HepG2 (cell line): ENCODE measurements at regions not wholly inside any gene's neighbourhood (a gene's known extent, or its start where the extent isn't known, plus 50 kb on each side); places are given as distances from the start of the nearest gene placed in this dataset.

Experiments used
- ATAC-seq: fragments of 200-7000 bp; cut with Tn5 transposase; 3 replicates; pipeline ENCODE4 v1.9.1; 2020; ENCODE audit warnings: mild to moderate bottlenecking, moderate library complexity
- BruUV-seq: library from RNA; stranded (reverse); fragments of 400-500 nt; replicated peaks from 2 replicates; lab custom pipeline; 2021; lab: Mats Ljungman, UMichigan
- CTCF ChIA-PET: fragments of 300-600 bp; formaldehyde crosslinking; extraction: SDS; loops from one replicate; lab custom pipeline; 2021; ENCODE audit warnings: low total read pairs, inconsistent platforms, low intra/inter-chr PET ratio; lab: Yijun Ruan, JAX
- POLR2A ChIA-PET: fragments of 350-600 bp; sonication (Branson Sonifier 250); formaldehyde crosslinking; loops from one replicate; lab custom pipeline; 2020; ENCODE audit warnings: antibody characterized with exemption, inconsistent platforms; lab: Yijun Ruan, JAX
- DNase-seq: peaks from one replicate; pipeline ENCODE4 v3.0.0-alpha.2; 2015; ENCODE audit warnings: low spot score
- FAIRE-seq: peaks from 3 replicates; lab custom pipeline; 2011; peaks lifted over from hg19 to GRCh38; lab: Jason Lieb, UNC
- H2AFZ ChIP-seq: one replicate; pipeline ENCODE4 v1.6.1; 2011; ENCODE audit warnings: low read length, inconsistent platforms
- H3K27ac ChIP-seq: fragments of 300-600 bp; 3 replicates; pipeline ENCODE4 v1.8.0; 2011; ENCODE audit warnings: mixed run types, mild to moderate bottlenecking, mixed read lengths, low read length, inconsistent platforms; ENCODE audit not compliant: insufficient read depth; ENCODE audit errors: extremely low read length
- H3K27me3 ChIP-seq, 2 experiments: fragments of 200-600 bp in 1 of 2; 2 replicates in 1 of 2; 3 replicates in 1 of 2; pipeline versions ENCODE4 v1.6.0 to v1.8.0; 2011; ENCODE audit warnings: low read length in 2 of 2, mild to moderate bottlenecking in 2 of 2, moderate library complexity in 2 of 2, inconsistent platforms in 1 of 2; ENCODE audit not compliant: insufficient read depth in 2 of 2, control insufficient read depth in 1 of 2
- H3K36me3 ChIP-seq, 2 experiments: fragments of 200-600 bp in 1 of 2; replicated peaks in 1 of 2; 2 replicates in 1 of 2; 3 replicates in 1 of 2; pipeline versions ENCODE4 v1.5.1 to v1.8.0; 2011; ENCODE audit warnings: low read length in 2 of 2, inconsistent platforms in 1 of 2; ENCODE audit not compliant: insufficient read depth in 2 of 2, control insufficient read depth in 1 of 2
- H3K4me1 ChIP-seq: 2 replicates; pipeline ENCODE4 v1.5.1; 2012; ENCODE audit warnings: low read length, inconsistent platforms; ENCODE audit not compliant: insufficient read depth
- H3K4me2 ChIP-seq: 2 replicates; pipeline ENCODE4 v1.6.0; 2011; ENCODE audit warnings: low read depth, low read length, inconsistent platforms
- H3K4me3 ChIP-seq, 3 experiments: fragments of 200-600 bp in 1 of 3; sonication (generic), shearing (Covaris generic) in 1 of 3; replicated peaks in 1 of 3; 2 replicates each; pipeline ENCODE4 v1.5.1; 2011 to 2016; ENCODE audit warnings: low read length in 3 of 3, inconsistent platforms in 2 of 3, low read depth in 2 of 3, mild to moderate bottlenecking in 2 of 3, control low read depth in 1 of 3, mixed read lengths in 1 of 3; ENCODE audit not compliant: insufficient read depth in 1 of 3
- H3K79me2 ChIP-seq: one replicate; pipeline ENCODE4 v1.6.1; 2011; ENCODE audit warnings: low read length, inconsistent platforms; ENCODE audit not compliant: insufficient read depth
- H3K9ac ChIP-seq: 2 replicates; pipeline ENCODE4 v1.6.0; 2011; ENCODE audit warnings: mild to moderate bottlenecking, low read depth, low read length, inconsistent platforms; ENCODE audit not compliant: insufficient read depth
- H3K9me3 ChIP-seq: 2 replicates; pipeline ENCODE4 v1.5.1; 2012; ENCODE audit warnings: mild to moderate bottlenecking, low read length
- H4K20me1 ChIP-seq: 2 replicates; pipeline ENCODE4 v1.6.0; 2011; ENCODE audit warnings: inconsistent platforms, mild to moderate bottlenecking, low read length, moderate library complexity; ENCODE audit not compliant: insufficient read depth
- CENPX ChIP-seq: sonication (generic); formaldehyde crosslinking; IDR thresholded peaks from 2 replicates; pipeline ENCODE4 v1.9.0; 2021; ENCODE audit warnings: mild to moderate bottlenecking, missing genetic modification reagents, moderate library complexity
- HDAC2 ChIP-seq: sonication (generic); formaldehyde crosslinking; IDR thresholded peaks from 2 replicates; pipeline ENCODE4 v1.4.0; 2020; ENCODE audit warnings: missing genetic modification reagents
- ISL2 ChIP-seq: sonication (generic); formaldehyde crosslinking; IDR thresholded peaks from 2 replicates; pipeline ENCODE4 v1.5.0; 2020; ENCODE audit warnings: missing genetic modification reagents
- KMT2A ChIP-seq: sonication (generic); formaldehyde crosslinking; IDR thresholded peaks from 2 replicates; pipeline ENCODE4 v1.4.0; 2020; ENCODE audit warnings: missing genetic modification reagents
- PRMT3 ChIP-seq: sonication (generic); formaldehyde crosslinking; IDR thresholded peaks from 2 replicates; pipeline ENCODE4 v1.8.1; 2022; ENCODE audit warnings: low read depth, mild to moderate bottlenecking, moderate library complexity, missing genetic modification reagents, borderline replicate concordance
- PRPF4 ChIP-seq: fragments of 200-400 bp; formaldehyde crosslinking; IDR thresholded peaks from 2 replicates; pipeline ENCODE4 v1.6.1; 2016; ENCODE audit warnings: low read length, low read depth; ENCODE audit not compliant: poor library complexity, severe bottlenecking
- TEAD2 ChIP-seq: sonication (generic); formaldehyde crosslinking; IDR thresholded peaks from 2 replicates; pipeline ENCODE4 v1.9.0; 2021; ENCODE audit warnings: missing genetic modification reagents
- ZNF180 ChIP-seq: sonication (generic); formaldehyde crosslinking; IDR thresholded peaks from 2 replicates; pipeline ENCODE4 v1.4.0; 2020; ENCODE audit warnings: low read depth, missing genetic modification reagents, borderline replicate concordance
- ZNF776 ChIP-seq: sonication (generic); formaldehyde crosslinking; IDR thresholded peaks from 2 replicates; pipeline ENCODE4 v1.4.0; 2020; ENCODE audit warnings: mild to moderate bottlenecking, missing genetic modification reagents
- ZNF782 ChIP-seq: sonication (generic); formaldehyde crosslinking; IDR thresholded peaks from 2 replicates; pipeline ENCODE4 v1.4.0; 2020; ENCODE audit warnings: missing genetic modification reagents, mild to moderate bottlenecking, borderline replicate concordance
- WGBS: methylation state at CpG from one replicate; pipeline ENCODE4 v1.1.6; 2017; ENCODE audit warnings: low lambda C conversion rate; 5-methylcytosine and 5-hydroxymethylcytosine counted together
- in situ Hi-C: cut with HindIII; loops from 2 replicates; pipeline ENCODE4 v1.10.0; 2017; ENCODE audit warnings: low pct_unique_long_range_greater_than_20kb; ENCODE audit not compliant: extremely low pct_ligation_motif_present
- intact Hi-C: fragments of 100-400 bp; cut with micrococcal nuclease; formaldehyde crosslinking; loops from one replicate; pipeline ENCODE4 v1.10.0; 2022; ENCODE audit not compliant: unreplicated experiment
- TF ChIP-seq, protein P1 (sequence below): sonication (generic); formaldehyde crosslinking; IDR thresholded peaks from 2 replicates; pipeline ENCODE4 v1.8.0; 2022; ENCODE audit warnings: mild to moderate bottlenecking, missing genetic modification reagents
- TF ChIP-seq, protein P2 (sequence below): IDR thresholded peaks from 2 replicates; pipeline ENCODE4 v1.6.1; 2012; ENCODE audit warnings: low read length, improper control_type of control experiment
- TF ChIP-seq, protein P3 (sequence below): sonication (generic); formaldehyde crosslinking; IDR thresholded peaks from 2 replicates; pipeline ENCODE4 v1.4.0; 2020; ENCODE audit warnings: missing genetic modification reagents

DNA sequence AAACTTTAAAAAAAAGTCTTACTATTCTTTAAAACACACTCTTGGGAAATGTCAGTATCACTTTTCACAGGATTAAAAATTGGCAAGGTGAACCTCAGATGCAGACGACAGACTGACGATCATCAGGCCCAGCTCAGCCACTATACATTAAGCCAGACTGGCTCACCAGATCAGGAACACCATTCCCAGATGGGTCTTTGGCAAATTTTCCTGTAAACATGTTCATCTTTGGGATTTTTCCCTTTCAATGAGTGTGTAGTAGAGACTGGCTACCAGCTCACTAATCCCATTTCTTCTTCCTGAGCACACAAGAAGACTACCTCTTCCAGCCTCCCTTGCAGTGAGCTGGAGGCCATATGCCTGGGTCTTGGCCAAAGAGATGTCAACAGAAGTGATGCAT is 142.7 kb upstream of the CHST15 start (continued):
- TF ChIP-seq KMT2A = no peak
- no peak for TF ChIP-seq ZNF782 (CRISPR knock-in tag)
- no peak for TF ChIP-seq CENPX (CRISPR knock-in tag)
- TF ChIP-seq, protein P1, sequence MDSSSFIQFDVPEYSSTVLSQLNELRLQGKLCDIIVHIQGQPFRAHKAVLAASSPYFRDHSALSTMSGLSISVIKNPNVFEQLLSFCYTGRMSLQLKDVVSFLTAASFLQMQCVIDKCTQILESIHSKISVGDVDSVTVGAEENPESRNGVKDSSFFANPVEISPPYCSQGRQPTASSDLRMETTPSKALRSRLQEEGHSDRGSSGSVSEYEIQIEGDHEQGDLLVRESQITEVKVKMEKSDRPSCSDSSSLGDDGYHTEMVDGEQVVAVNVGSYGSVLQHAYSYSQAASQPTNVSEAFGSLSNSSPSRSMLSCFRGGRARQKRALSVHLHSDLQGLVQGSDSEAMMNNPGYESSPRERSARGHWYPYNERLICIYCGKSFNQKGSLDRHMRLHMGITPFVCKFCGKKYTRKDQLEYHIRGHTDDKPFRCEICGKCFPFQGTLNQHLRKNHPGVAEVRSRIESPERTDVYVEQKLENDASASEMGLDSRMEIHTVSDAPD = no peak
- TF ChIP-seq, protein P2, sequence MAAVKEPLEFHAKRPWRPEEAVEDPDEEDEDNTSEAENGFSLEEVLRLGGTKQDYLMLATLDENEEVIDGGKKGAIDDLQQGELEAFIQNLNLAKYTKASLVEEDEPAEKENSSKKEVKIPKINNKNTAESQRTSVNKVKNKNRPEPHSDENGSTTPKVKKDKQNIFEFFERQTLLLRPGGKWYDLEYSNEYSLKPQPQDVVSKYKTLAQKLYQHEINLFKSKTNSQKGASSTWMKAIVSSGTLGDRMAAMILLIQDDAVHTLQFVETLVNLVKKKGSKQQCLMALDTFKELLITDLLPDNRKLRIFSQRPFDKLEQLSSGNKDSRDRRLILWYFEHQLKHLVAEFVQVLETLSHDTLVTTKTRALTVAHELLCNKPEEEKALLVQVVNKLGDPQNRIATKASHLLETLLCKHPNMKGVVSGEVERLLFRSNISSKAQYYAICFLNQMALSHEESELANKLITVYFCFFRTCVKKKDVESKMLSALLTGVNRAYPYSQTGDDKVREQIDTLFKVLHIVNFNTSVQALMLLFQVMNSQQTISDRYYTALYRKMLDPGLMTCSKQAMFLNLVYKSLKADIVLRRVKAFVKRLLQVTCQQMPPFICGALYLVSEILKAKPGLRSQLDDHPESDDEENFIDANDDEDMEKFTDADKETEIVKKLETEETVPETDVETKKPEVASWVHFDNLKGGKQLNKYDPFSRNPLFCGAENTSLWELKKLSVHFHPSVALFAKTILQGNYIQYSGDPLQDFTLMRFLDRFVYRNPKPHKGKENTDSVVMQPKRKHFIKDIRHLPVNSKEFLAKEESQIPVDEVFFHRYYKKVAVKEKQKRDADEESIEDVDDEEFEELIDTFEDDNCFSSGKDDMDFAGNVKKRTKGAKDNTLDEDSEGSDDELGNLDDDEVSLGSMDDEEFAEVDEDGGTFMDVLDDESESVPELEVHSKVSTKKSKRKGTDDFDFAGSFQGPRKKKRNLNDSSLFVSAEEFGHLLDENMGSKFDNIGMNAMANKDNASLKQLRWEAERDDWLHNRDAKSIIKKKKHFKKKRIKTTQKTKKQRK = no peak

DNA sequence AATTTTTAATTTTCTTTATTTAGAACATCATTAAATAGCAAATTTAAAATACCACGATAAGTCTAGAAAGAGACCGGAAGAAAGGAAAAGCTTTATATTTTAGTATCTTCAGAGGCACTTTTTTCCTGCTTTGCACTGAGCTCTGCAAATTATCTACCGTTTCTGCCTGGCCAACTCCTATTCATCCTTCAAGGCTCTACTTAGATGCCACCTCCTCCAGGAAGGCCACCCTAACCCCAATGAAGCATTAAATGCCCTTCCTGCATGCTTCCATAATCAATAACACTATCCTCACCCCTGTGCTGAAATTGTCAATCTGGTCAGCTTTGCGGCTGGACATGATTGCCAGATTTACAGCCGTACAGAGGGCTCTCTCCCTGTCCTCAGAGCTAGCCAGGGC is 141.8 kb upstream of the CHST15 start:
- H3K4me1 ChIP-seq = no peaks in the 10 kb centered on the region
- no TSS peak for BruUV-seq
- H3K36me3 ChIP-seq = no peaks in the 10 kb centered on the region
- no peak for DNase-seq
- no peak overlapping the region for H3K4me3 ChIP-seq
- H3K4me2 ChIP-seq = no peak overlapping the region
- no peaks in the 10 kb centered on the region for H3K79me2 ChIP-seq
- intact Hi-C loops = no loop called here
- H3K27ac ChIP-seq = no peak overlapping the region
- in situ Hi-C loops = no loop called here
- ATAC-seq = no peak
- H2AFZ ChIP-seq = no peak overlapping the region
- POLR2A ChIA-PET = no interaction called here
- CTCF ChIA-PET = no interaction called here
- H3K9ac ChIP-seq = no peak overlapping the region
- peaks cover 3% of the 10 kb centered on the region; the same call in 1 of the 2 replicates for H3K9me3 ChIP-seq
- WGBS = 48% methylated on average over 5 of the region's 5 CpGs
- H3K27me3 ChIP-seq = peaks cover 1 to 12% of the 10 kb centered on the region in 2 experiments; a peak in 2 of 5 replicates
- no peaks in the 10 kb centered on the region for H4K20me1 ChIP-seq
- FAIRE-seq = no peak
- TF ChIP-seq ZNF776 (CRISPR knock-in tag) (no peak), TEAD2 (CRISPR knock-in tag) (no peak), ZNF180 (CRISPR knock-in tag) (no peak), PRPF4 (no peak), HDAC2 (CRISPR knock-in tag) (no peak), PRMT3 (CRISPR knock-in tag) (no peak), ISL2 (CRISPR knock-in tag) (no peak)
- TF ChIP-seq, protein P3, sequence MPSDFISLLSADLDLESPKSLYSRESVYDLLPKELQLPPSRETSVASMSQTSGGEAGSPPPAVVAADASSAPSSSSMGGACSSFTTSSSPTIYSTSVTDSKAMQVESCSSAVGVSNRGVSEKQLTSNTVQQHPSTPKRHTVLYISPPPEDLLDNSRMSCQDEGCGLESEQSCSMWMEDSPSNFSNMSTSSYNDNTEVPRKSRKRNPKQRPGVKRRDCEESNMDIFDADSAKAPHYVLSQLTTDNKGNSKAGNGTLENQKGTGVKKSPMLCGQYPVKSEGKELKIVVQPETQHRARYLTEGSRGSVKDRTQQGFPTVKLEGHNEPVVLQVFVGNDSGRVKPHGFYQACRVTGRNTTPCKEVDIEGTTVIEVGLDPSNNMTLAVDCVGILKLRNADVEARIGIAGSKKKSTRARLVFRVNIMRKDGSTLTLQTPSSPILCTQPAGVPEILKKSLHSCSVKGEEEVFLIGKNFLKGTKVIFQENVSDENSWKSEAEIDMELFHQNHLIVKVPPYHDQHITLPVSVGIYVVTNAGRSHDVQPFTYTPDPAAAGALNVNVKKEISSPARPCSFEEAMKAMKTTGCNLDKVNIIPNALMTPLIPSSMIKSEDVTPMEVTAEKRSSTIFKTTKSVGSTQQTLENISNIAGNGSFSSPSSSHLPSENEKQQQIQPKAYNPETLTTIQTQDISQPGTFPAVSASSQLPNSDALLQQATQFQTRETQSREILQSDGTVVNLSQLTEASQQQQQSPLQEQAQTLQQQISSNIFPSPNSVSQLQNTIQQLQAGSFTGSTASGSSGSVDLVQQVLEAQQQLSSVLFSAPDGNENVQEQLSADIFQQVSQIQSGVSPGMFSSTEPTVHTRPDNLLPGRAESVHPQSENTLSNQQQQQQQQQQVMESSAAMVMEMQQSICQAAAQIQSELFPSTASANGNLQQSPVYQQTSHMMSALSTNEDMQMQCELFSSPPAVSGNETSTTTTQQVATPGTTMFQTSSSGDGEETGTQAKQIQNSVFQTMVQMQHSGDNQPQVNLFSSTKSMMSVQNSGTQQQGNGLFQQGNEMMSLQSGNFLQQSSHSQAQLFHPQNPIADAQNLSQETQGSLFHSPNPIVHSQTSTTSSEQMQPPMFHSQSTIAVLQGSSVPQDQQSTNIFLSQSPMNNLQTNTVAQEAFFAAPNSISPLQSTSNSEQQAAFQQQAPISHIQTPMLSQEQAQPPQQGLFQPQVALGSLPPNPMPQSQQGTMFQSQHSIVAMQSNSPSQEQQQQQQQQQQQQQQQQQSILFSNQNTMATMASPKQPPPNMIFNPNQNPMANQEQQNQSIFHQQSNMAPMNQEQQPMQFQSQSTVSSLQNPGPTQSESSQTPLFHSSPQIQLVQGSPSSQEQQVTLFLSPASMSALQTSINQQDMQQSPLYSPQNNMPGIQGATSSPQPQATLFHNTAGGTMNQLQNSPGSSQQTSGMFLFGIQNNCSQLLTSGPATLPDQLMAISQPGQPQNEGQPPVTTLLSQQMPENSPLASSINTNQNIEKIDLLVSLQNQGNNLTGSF = no peak
